ENCODE measurements at regions not wholly inside any gene's neighbourhood (a gene's known extent, or its start where the extent isn't known, plus 50 kb on each side); places are given as distances from the start of the nearest gene placed in this dataset.

- H3K27me3 ChIP-seq (ENCODE audit: control insufficient read depth, insufficient read depth, low read length) = no peaks in the 10 kb centered on the region
- H3K4me1 ChIP-seq (ENCODE audit: control insufficient read depth, insufficient read depth, low read length) = no peaks in the 10 kb centered on the region
- DNase-seq = no peak
Measured at GRCh38 chr3:168386301-168386700, 290.6 kb upstream of the GOLIM4 start.

GRCh38 chr3:168384990-168385389, 289.3 kb upstream of the GOLIM4 start:
- Histone ChIP-seq H3K4me1 (ENCODE audit: control insufficient read depth, insufficient read depth, low read length) (no peaks in the 10 kb centered on the region), H3K4me3 (ENCODE audit: low read length) (no peak overlapping the region), H3K27ac (ENCODE audit: low read length) (no peak overlapping the region), H3K36me3 (ENCODE audit: control insufficient read depth, insufficient read depth, low read length) (no peaks in the 10 kb centered on the region), H3K27me3 (ENCODE audit: control insufficient read depth, insufficient read depth, low read length) (no peaks in the 10 kb centered on the region), H3K9me3 (ENCODE audit: control insufficient read depth, low read depth, low read length) (no peaks in the 10 kb centered on the region)
- no CpG with 5 or more reads among the region's 7 CpGs for WGBS (ENCODE audit: insufficient coverage, low lambda C conversion rate)
- DNase-seq = no peak

More at GRCh38 chr3:168386301-168386700, 290.6 kb upstream of the GOLIM4 start:
- H3K27ac ChIP-seq (ENCODE audit: low read length) = no peak overlapping the region
- H3K4me3 ChIP-seq (ENCODE audit: low read length) = no peak overlapping the region
- H3K9me3 ChIP-seq (ENCODE audit: control insufficient read depth, low read depth, low read length) = no peaks in the 10 kb centered on the region
- H3K36me3 ChIP-seq (ENCODE audit: control insufficient read depth, insufficient read depth, low read length) = no peaks in the 10 kb centered on the region

GRCh38 chr3:168383573-168383972, 287.8 kb upstream of the GOLIM4 start:
- no peak for DNase-seq
- no peaks in the 10 kb centered on the region for H3K9me3 ChIP-seq (ENCODE audit: control insufficient read depth, low read depth, low read length)
- no peaks in the 10 kb centered on the region for H3K4me1 ChIP-seq (ENCODE audit: control insufficient read depth, insufficient read depth, low read length)
- no peaks in the 10 kb centered on the region for H3K27me3 ChIP-seq (ENCODE audit: control insufficient read depth, insufficient read depth, low read length)
- H3K36me3 ChIP-seq (ENCODE audit: control insufficient read depth, insufficient read depth, low read length) = no peaks in the 10 kb centered on the region
- WGBS (ENCODE audit: insufficient coverage, low lambda C conversion rate) = no CpG with 5 or more reads among the region's 2 CpGs
- no peak overlapping the region for H3K27ac ChIP-seq (ENCODE audit: low read length)
- no peak overlapping the region for H3K4me3 ChIP-seq (ENCODE audit: low read length)

DNA sequence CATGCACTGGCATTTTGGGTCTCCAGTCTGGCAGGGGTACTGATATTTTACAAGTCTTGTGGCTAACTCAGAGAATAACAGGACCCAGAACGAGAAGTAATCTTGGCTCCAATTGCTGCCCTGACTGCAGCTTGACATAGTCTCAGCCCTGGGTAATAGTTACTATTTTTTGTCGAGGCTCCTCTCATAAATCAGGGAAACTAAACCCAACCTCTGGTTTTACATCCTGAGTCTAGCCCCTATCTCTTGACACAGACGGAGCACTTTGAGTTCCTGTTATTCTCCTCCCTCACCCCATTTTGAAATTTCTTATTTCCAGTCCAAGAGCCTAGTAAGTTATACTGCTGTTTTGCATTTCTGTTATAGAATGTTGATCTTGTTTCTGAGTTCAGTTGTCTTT, 276.1 kb upstream of the GOLIM4 start:
- 80% methylated on average over 1 of the region's 3 CpGs for WGBS (ENCODE audit: insufficient coverage, low lambda C conversion rate)
- no peaks in the 10 kb centered on the region for H3K4me1 ChIP-seq (ENCODE audit: control insufficient read depth, insufficient read depth, low read length)

DNA sequence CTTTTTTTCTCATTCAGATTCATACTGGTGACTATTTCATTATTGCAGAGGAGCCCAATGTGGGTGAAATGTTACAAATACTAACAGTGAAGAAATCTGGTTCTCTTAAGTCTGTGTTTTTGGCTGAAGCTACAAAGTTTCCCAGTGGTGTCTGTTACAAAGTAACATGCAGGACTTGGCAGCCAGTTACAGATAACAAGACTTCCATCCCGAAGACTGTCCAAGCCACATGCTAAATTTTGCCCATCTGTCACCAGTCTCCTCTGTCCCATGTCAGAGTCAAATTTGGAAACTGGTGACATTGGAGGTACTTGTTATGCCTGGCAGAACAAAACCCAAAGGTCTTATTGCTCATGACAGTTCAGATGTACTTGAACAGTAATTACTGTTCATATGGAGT, 269.2 kb upstream of the GOLIM4 start:
- WGBS (ENCODE audit: insufficient coverage, low lambda C conversion rate) = no CpG with 5 or more reads among the region's 1 CpG
- no peaks in the 10 kb centered on the region for H3K4me1 ChIP-seq (ENCODE audit: control insufficient read depth, insufficient read depth, low read length)

More for the DNA sequence above, 276.1 kb upstream of the GOLIM4 start:
- H3K9me3 ChIP-seq (ENCODE audit: control insufficient read depth, low read depth, low read length) = no peaks in the 10 kb centered on the region
- no peak for DNase-seq
- H3K27me3 ChIP-seq (ENCODE audit: control insufficient read depth, insufficient read depth, low read length) = no peaks in the 10 kb centered on the region
- no peak overlapping the region for H3K4me3 ChIP-seq (ENCODE audit: low read length)
- no peaks in the 10 kb centered on the region for H3K36me3 ChIP-seq (ENCODE audit: control insufficient read depth, insufficient read depth, low read length)
- H3K27ac ChIP-seq (ENCODE audit: low read length) = no peak overlapping the region

GRCh38 chr3:168362661-168363247, 267.0 kb upstream of the GOLIM4 start:
- Histone ChIP-seq H3K4me3 (ENCODE audit: low read length) (no peak overlapping the region), H3K36me3 (ENCODE audit: control insufficient read depth, insufficient read depth, low read length) (no peaks in the 10 kb centered on the region), H3K27me3 (ENCODE audit: control insufficient read depth, insufficient read depth, low read length) (no peaks in the 10 kb centered on the region), H3K9me3 (ENCODE audit: control insufficient read depth, low read depth, low read length) (no peaks in the 10 kb centered on the region), H3K4me1 (ENCODE audit: control insufficient read depth, insufficient read depth, low read length) (no peaks in the 10 kb centered on the region), H3K27ac (ENCODE audit: low read length) (no peak overlapping the region)
- DNase-seq = no peak
- 88% methylated on average over 1 of the region's 4 CpGs for WGBS (ENCODE audit: insufficient coverage, low lambda C conversion rate)

More for the DNA sequence above, 269.2 kb upstream of the GOLIM4 start:
- Histone ChIP-seq H3K27me3 (ENCODE audit: control insufficient read depth, insufficient read depth, low read length) (no peaks in the 10 kb centered on the region), H3K4me3 (ENCODE audit: low read length) (no peak overlapping the region), H3K9me3 (ENCODE audit: control insufficient read depth, low read depth, low read length) (no peaks in the 10 kb centered on the region), H3K36me3 (ENCODE audit: control insufficient read depth, insufficient read depth, low read length) (no peaks in the 10 kb centered on the region), H3K27ac (ENCODE audit: low read length) (no peak overlapping the region)
- no peak for DNase-seq

DNA sequence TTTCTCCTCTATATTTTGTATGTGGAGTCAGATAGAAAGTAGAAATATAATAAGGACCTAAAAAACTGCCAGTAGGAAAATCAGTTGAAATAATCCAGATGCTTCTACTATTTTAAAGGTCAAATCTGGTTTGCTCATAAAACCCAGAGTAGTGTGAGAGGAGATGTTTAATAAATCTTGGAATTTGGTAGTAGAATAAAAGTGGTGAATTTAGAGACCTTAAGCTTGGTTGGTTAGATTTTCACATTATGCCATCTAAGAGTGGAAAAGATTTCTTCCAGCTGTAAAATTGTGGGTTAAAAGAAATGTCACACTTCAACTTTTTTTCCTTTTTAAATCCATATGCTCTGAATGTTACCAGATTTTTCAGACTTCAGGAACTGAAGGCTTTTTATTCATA, 266.4 kb upstream of the GOLIM4 start:
- Histone ChIP-seq H3K4me1 (ENCODE audit: control insufficient read depth, insufficient read depth, low read length) (no peaks in the 10 kb centered on the region), H3K9me3 (ENCODE audit: control insufficient read depth, low read depth, low read length) (no peaks in the 10 kb centered on the region), H3K36me3 (ENCODE audit: control insufficient read depth, insufficient read depth, low read length) (no peaks in the 10 kb centered on the region), H3K4me3 (ENCODE audit: low read length) (no peak overlapping the region), H3K27ac (ENCODE audit: low read length) (no peak overlapping the region), H3K27me3 (ENCODE audit: control insufficient read depth, insufficient read depth, low read length) (no peaks in the 10 kb centered on the region)
- DNase-seq = no peak

DNA sequence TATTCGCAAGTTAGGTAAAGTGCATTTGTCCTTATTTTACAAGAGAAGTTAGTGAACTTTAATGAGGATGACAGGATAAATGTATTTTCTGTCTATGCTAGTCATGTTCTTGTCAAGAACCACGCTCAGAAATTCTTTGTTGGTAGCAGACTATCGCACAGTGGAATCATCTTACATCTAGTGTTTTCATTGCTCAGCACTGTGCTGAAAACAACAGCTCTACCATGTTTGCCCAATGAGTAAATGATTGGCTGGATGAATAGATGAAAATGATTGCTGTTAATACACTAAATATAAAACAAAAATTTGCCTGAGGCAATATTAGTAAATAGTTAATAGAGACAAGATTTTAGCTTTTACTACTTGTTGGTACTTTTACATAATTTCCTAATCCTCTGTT, 265.3 kb upstream of the GOLIM4 start:
- Histone ChIP-seq H3K9me3 (ENCODE audit: control insufficient read depth, low read depth, low read length) (no peaks in the 10 kb centered on the region), H3K27ac (ENCODE audit: low read length) (no peak overlapping the region), H3K4me3 (ENCODE audit: low read length) (no peak overlapping the region), H3K27me3 (ENCODE audit: control insufficient read depth, insufficient read depth, low read length) (no peaks in the 10 kb centered on the region), H3K36me3 (ENCODE audit: control insufficient read depth, insufficient read depth, low read length) (no peaks in the 10 kb centered on the region), H3K4me1 (ENCODE audit: control insufficient read depth, insufficient read depth, low read length) (no peaks in the 10 kb centered on the region)
- WGBS (ENCODE audit: insufficient coverage, low lambda C conversion rate) = 90% methylated on average over 2 of the region's 3 CpGs
- no peak for DNase-seq

- 40% methylated on average over 3 of the region's 9 CpGs for WGBS (ENCODE audit: insufficient coverage, low lambda C conversion rate)
- Histone ChIP-seq H3K4me1 (ENCODE audit: control insufficient read depth, insufficient read depth, low read length) (no peaks in the 10 kb centered on the region), H3K36me3 (ENCODE audit: control insufficient read depth, insufficient read depth, low read length) (no peaks in the 10 kb centered on the region), H3K4me3 (ENCODE audit: low read length) (no peak overlapping the region), H3K27ac (ENCODE audit: low read length) (no peak overlapping the region), H3K9me3 (ENCODE audit: control insufficient read depth, low read depth, low read length) (no peaks in the 10 kb centered on the region), H3K27me3 (ENCODE audit: control insufficient read depth, insufficient read depth, low read length) (no peaks in the 10 kb centered on the region)
- DNase-seq = no peak
Measured at GRCh38 chr3:168342946-168343850, 247.5 kb upstream of the GOLIM4 start.

DNA sequence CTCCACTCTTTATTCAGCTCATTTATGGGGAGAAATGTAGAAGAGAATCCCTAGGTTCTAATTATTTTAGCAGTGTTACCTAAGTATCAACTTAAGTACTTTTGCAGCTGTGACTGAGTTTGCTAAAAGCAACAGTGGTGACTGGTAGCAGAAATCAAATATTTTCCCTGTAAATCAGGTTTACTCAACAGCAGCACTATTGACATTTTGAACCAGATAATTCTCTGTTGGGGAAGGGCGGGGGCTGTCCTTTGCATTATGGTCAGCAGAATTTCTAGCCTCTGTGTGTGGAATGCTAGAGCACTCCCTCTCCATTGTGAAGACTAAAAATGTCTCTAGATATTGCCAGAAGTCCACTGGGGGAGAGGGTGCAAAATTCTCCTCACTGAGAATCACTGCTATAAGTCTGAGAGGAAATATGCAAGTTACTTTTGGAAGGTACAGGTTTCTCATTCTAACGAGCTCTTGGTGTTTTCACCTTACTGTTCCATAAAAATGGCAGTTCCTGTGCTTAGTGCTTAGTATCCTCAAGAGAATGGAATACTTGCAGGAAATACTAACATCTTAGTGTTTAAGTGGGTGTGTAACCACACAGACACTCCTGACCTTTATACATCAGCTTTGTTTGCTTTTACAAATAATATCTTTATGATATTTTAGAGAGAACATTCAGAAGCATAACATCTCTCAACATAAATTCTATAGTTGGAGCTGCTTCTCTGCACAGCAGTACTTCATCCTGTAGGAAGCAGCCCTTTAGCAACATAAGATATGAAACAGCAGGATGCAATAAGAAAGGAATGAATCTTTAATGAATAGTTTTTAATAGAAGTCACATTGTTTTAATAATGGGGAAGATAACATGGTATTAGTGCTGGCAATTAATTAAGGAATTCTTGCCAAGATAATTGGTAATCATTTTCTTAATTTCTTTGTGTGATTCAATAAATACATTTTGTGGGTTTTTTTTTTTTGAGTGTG, 246.5 kb upstream of the GOLIM4 start:
- no CpG with 5 or more reads among the region's 2 CpGs for WGBS (ENCODE audit: insufficient coverage, low lambda C conversion rate)
- no peak for DNase-seq
- Histone ChIP-seq H3K4me3 (ENCODE audit: low read length) (no peak overlapping the region), H3K4me1 (ENCODE audit: control insufficient read depth, insufficient read depth, low read length) (no peaks in the 10 kb centered on the region), H3K27ac (ENCODE audit: low read length) (no peak overlapping the region), H3K36me3 (ENCODE audit: control insufficient read depth, insufficient read depth, low read length) (no peaks in the 10 kb centered on the region), H3K9me3 (ENCODE audit: control insufficient read depth, low read depth, low read length) (no peaks in the 10 kb centered on the region), H3K27me3 (ENCODE audit: control insufficient read depth, insufficient read depth, low read length) (no peaks in the 10 kb centered on the region)

Data from large intestine (tissue), 3 donors.